Smooth muscle cell (in vitro differentiated cells): ENCODE measurements at regions not wholly inside any gene's neighbourhood (a gene's known extent, or its start where the extent isn't known, plus 50 kb on each side); places are given as distances from the start of the nearest gene placed in this dataset.

ENCODE experiments used
- DNase-seq: peaks from one replicate; lab custom pipeline; 2025; ENCODE audit not compliant: unreplicated experiment; lab: John Stamatoyannopoulos, UW
- H2AFZ ChIP-seq: fragments of 200-600 bp; sonication (generic); 2 replicates; pipeline ENCODE4 v1.6.0; 2016; ENCODE audit warnings: antibody characterized with exemption, low read depth, mild to moderate bottlenecking
- H3F3A ChIP-seq: fragments of 200-600 bp; sonication (generic); 2 replicates; pipeline ENCODE4 v1.6.0; 2017; ENCODE audit warnings: antibody characterized with exemption, low read depth
- H3K27ac ChIP-seq: fragments of 200-600 bp; sonication (generic); 2 replicates; pipeline ENCODE4 v1.5.1; 2016; ENCODE audit warnings: low read depth, mild to moderate bottlenecking
- H3K27me3 ChIP-seq: fragments of 200-600 bp; sonication (generic); 2 replicates; pipeline ENCODE4 v1.6.1; 2016; ENCODE audit warnings: low read depth, mild to moderate bottlenecking
- H3K36me3 ChIP-seq: fragments of 200-600 bp; sonication (generic); 2 replicates; pipeline ENCODE4 v1.5.1; 2016; ENCODE audit warnings: low read depth
- H3K4me1 ChIP-seq: fragments of 200-600 bp; sonication (generic); 2 replicates; pipeline ENCODE4 v1.5.1; 2016; ENCODE audit warnings: low read depth
- H3K4me2 ChIP-seq: fragments of 200-600 bp; sonication (generic); 2 replicates; pipeline ENCODE4 v1.6.0; 2016; ENCODE audit warnings: mild to moderate bottlenecking
- H3K4me3 ChIP-seq: fragments of 200-600 bp; sonication (generic); 2 replicates; pipeline ENCODE4 v1.5.1; 2016; ENCODE audit warnings: mild to moderate bottlenecking
- H3K79me2 ChIP-seq: fragments of 200-600 bp; sonication (generic); 2 replicates; pipeline ENCODE4 v1.6.0; 2016; ENCODE audit warnings: low read depth, mild to moderate bottlenecking
- H3K9ac ChIP-seq: fragments of 200-600 bp; sonication (generic); 2 replicates; pipeline ENCODE4 v1.6.0; 2016; ENCODE audit warnings: low read depth
- H3K9me3 ChIP-seq: fragments of 200-600 bp; sonication (generic); replicated peaks from 2 replicates; pipeline ENCODE4 v1.5.1; 2016; ENCODE audit warnings: low read depth
- H4K20me1 ChIP-seq: fragments of 200-600 bp; sonication (generic); 2 replicates; pipeline ENCODE4 v1.6.0; 2016; ENCODE audit warnings: low read depth
- WGBS: methylation state at CpG from one replicate; pipeline ENCODE4 v1.1.7; 2016; ENCODE audit warnings: low lambda C conversion rate; 5-methylcytosine and 5-hydroxymethylcytosine counted together
- TF ChIP-seq, protein P1 (sequence below): fragments of 200-600 bp; sonication (generic); IDR thresholded peaks from 2 replicates; pipeline ENCODE4 v1.5.1; 2017; ENCODE audit warnings: borderline replicate concordance, mild to moderate bottlenecking, antibody characterized with exemption; ENCODE audit not compliant: insufficient read depth, poor library complexity, severe bottlenecking

DNA sequence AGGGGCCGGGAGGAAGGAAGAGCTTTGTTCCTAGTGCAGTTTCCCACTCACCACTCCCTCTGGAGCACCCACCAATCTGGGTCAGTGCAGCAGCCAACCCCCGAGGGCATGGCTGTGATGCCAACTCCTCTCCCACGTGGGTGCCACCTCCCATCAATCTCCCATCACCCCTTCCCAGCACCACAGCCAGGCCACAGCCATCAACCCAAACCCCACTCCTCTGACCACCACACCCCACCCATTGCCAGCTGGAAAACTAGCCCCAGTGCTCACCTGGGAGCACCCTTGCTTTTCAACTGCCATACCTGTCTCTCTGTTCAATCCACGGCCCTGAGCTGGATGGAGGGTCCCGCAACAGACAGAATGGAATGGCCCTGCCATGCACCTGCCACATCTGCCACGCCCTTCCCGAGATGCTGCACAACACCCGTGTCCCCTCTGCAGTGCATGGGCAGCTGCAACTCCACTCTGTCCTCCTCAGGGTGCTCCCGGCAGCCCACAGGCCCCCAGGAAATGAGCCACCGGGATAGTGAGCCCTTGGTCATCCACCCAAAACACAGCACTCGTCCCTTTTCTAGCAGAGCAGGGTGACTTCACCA lies 112.4 kb upstream of the ID2 start:
- no peaks in the 10 kb centered on the region for H3K4me1 ChIP-seq
- TF ChIP-seq, protein P1, sequence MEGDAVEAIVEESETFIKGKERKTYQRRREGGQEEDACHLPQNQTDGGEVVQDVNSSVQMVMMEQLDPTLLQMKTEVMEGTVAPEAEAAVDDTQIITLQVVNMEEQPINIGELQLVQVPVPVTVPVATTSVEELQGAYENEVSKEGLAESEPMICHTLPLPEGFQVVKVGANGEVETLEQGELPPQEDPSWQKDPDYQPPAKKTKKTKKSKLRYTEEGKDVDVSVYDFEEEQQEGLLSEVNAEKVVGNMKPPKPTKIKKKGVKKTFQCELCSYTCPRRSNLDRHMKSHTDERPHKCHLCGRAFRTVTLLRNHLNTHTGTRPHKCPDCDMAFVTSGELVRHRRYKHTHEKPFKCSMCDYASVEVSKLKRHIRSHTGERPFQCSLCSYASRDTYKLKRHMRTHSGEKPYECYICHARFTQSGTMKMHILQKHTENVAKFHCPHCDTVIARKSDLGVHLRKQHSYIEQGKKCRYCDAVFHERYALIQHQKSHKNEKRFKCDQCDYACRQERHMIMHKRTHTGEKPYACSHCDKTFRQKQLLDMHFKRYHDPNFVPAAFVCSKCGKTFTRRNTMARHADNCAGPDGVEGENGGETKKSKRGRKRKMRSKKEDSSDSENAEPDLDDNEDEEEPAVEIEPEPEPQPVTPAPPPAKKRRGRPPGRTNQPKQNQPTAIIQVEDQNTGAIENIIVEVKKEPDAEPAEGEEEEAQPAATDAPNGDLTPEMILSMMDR, result no peak
- no peaks in the 10 kb centered on the region for H3K79me2 ChIP-seq
- no peak for DNase-seq
- H3K4me2 ChIP-seq, result no peak overlapping the region
- 97% methylated on average over 10 of the region's 11 CpGs for WGBS
- H3K9me3 ChIP-seq, result no peaks in the 10 kb centered on the region
- H3F3A ChIP-seq, result no peaks in the 10 kb centered on the region
- H3K27me3 ChIP-seq, result no peaks in the 10 kb centered on the region
- H4K20me1 ChIP-seq, result no peaks in the 10 kb centered on the region
- H3K4me3 ChIP-seq, result no peak overlapping the region
- no peak overlapping the region for H3K9ac ChIP-seq
- H3K27ac ChIP-seq, result no peak overlapping the region
- H3K36me3 ChIP-seq, result no peaks in the 10 kb centered on the region
- H2AFZ ChIP-seq, result no peak overlapping the region

DNA sequence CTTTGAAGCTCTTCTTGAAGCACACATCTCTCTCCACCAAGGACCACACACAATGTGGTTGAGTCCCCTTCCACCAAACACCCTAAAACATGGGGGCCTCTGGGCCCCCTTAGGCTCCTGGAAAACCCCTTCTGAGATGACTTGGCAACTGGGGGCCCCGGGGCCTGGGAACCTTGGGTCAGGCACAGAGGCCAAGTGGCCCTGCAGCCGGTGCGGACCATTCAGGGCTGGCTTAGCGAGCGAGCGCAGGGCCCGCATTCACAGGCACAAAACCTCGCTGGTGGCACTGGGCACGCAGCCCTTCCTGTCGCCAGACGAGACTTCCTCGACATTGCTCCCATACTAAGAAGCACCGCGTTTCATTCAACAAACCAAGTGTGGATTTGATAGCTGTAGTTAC lies 111.2 kb upstream of the ID2 start:
- H3K9ac ChIP-seq, result no peak overlapping the region
- H3K27ac ChIP-seq, result no peak overlapping the region
- H4K20me1 ChIP-seq, result no peaks in the 10 kb centered on the region
- no peaks in the 10 kb centered on the region for H3K36me3 ChIP-seq
- WGBS, result 98% methylated on average over 14 of the region's 14 CpGs
- H3K9me3 ChIP-seq, result no peaks in the 10 kb centered on the region
- TF ChIP-seq, protein P1, result no peak
- peaks cover 7% of the 10 kb centered on the region for H3K4me1 ChIP-seq
- H3K79me2 ChIP-seq, result no peaks in the 10 kb centered on the region
- H2AFZ ChIP-seq, result no peak overlapping the region
- H3F3A ChIP-seq, result peaks cover 4% of the 10 kb centered on the region
- no peak overlapping the region for H3K4me3 ChIP-seq
- no peak for DNase-seq
- no peaks in the 10 kb centered on the region for H3K27me3 ChIP-seq
- H3K4me2 ChIP-seq, result no peak overlapping the region

DNA sequence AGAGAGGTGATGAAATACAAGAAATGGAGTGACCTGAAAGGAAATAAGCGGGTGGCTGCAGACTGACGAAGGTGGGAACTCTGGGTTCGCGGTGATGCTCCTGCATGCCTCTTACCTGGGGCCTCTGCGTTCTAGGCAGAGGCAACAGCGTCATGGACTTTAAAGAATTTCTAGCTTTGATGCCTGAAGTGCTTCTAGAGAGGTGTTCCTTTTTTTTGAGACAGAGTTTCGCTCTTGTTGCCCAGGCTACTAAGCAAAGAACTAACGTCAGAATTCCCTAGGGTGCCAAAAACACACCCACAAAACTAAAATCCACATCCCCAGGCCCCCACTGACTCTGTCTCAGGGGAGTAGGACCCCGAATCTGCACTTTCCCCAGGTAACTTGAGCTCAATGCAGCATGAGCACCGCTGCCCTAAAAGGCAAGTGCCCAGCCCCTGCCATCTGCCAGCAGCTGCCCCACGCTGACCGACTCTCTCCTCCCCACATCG lies 110.5 kb upstream of the ID2 start:
- H3F3A ChIP-seq, result peaks cover 4% of the 10 kb centered on the region
- H3K27me3 ChIP-seq, result no peaks in the 10 kb centered on the region
- H3K9ac ChIP-seq, result no peak overlapping the region
- H4K20me1 ChIP-seq, result no peaks in the 10 kb centered on the region
- H3K4me1 ChIP-seq, result peaks cover 7% of the 10 kb centered on the region
- no peak for DNase-seq
- 92% methylated on average over 13 of the region's 13 CpGs for WGBS
- TF ChIP-seq, protein P1, result no peak
- no peak overlapping the region for H2AFZ ChIP-seq
- H3K4me3 ChIP-seq, result no peak overlapping the region
- H3K9me3 ChIP-seq, result no peaks in the 10 kb centered on the region
- H3K27ac ChIP-seq, result no peak overlapping the region
- H3K4me2 ChIP-seq, result no peak overlapping the region
- H3K36me3 ChIP-seq, result no peaks in the 10 kb centered on the region
- no peaks in the 10 kb centered on the region for H3K79me2 ChIP-seq
